GM13977 (cell line): ENCODE measurements at regions not wholly inside any gene's neighbourhood (a gene's known extent, or its start where the extent isn't known, plus 50 kb on each side); places are given as distances from the start of the nearest gene placed in this dataset.

Source experiments
- DNase-seq: peaks from one replicate; pipeline ENCODE4 v3.0.0; 2012; ENCODE audit warnings: low spot score
- in situ Hi-C: fragments of 300-500 bp; cut with MboI; formaldehyde crosslinking; loops from one replicate; pipeline ENCODE4 v1.12.0; 2022; ENCODE audit warnings: low sequenced_read_pairs, low pct_unique_long_range_greater_than_20kb, mixed read lengths, inconsistent platforms; ENCODE audit not compliant: unreplicated experiment
- TF ChIP-seq, protein P1 (sequence below): IDR thresholded peaks from 2 replicates; pipeline ENCODE4 v1.5.1; 2012; ENCODE audit warnings: mild to moderate bottlenecking, control low read depth; ENCODE audit not compliant: insufficient read depth; ENCODE audit errors: extremely low read depth, missing control alignments

DNA sequence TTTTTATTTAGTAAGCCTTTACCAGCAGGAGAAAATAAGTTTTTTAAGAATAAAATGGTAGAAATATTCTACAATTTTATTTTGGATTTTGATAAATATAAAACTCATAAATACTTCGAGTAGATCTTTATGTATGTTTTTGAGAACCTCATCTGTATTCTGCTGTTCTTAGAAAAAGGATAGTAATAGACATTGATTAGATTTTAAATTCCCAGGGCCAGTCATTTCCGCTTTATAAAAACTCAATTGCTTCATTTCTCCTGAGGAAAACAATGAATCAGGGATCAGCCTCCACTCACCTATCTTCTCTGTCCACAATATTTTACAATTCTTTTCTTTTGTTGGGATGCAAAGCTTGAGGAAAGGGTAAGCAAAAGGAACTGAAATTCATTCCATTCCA is 1983.5 kb upstream of the C9orf72 start:
- TF ChIP-seq, protein P1, sequence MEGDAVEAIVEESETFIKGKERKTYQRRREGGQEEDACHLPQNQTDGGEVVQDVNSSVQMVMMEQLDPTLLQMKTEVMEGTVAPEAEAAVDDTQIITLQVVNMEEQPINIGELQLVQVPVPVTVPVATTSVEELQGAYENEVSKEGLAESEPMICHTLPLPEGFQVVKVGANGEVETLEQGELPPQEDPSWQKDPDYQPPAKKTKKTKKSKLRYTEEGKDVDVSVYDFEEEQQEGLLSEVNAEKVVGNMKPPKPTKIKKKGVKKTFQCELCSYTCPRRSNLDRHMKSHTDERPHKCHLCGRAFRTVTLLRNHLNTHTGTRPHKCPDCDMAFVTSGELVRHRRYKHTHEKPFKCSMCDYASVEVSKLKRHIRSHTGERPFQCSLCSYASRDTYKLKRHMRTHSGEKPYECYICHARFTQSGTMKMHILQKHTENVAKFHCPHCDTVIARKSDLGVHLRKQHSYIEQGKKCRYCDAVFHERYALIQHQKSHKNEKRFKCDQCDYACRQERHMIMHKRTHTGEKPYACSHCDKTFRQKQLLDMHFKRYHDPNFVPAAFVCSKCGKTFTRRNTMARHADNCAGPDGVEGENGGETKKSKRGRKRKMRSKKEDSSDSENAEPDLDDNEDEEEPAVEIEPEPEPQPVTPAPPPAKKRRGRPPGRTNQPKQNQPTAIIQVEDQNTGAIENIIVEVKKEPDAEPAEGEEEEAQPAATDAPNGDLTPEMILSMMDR, result no peak
- DNase-seq, result no peak
- in situ Hi-C loops, result no loop called here

DNA sequence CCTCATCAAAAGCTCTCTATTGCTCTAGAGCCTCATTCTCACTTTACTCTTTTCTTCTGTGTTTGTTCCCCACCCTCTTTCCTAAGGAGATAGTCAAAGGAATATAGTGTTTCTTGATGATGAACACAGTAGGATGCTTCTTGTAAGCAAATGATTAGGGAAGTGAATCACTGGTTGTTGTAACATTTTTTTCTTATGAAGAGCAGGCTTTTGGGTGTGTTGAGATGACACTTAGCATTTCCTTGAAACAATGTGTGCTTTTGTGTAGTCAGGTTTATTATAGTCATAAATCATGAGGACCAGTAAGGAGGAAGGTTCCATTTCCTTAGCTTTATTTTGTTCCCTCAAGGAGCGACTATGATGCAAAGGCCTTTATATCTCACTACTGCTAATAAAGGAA is 1991.3 kb upstream of the C9orf72 start:
- in situ Hi-C loops, result no loop called here
- TF ChIP-seq, protein P1, result no peak
- DNase-seq, result no peak

DNA sequence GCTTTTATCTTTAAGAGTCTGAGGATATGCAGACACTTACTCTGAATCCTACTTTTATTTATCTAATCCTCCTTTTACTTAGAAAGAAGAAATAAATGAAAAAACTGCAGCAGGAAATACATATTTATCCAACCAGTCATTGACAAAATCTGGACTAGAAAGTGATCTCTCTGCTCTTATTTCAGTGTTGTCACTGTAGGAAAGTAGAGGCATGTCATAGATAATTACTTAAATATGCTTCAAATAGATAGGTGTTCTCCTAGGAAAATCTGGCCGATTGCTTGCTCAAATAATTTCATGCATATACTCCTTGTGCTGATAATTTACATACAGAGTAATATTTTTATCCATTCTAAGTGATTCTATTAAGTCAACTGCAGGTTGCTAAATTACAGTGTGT is 2001.9 kb upstream of the C9orf72 start:
- DNase-seq, result no peak
- in situ Hi-C loops, result no loop called here
- TF ChIP-seq, protein P1, result no peak

DNA sequence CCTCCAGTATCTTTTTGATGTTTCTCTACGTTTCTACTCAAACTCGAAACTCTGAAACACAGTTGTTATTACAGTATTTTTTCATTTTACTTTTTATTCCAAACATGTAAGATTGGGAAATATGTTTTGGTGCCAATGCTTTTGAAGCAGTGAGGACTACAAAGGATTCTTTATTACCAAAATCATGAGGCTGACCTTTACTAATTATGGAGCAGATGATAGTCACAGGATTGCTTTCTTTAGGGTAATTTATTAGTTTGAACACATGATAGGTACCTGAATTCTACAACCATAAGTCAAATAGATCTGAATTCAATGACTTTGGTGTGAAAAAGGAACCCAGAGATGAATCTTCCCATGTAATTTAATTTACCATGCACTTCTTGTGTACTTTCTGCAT is 2015.1 kb upstream of the C9orf72 start:
- TF ChIP-seq, protein P1, result no peak
- DNase-seq, result no peak
- in situ Hi-C loops, result no loop called here

DNA sequence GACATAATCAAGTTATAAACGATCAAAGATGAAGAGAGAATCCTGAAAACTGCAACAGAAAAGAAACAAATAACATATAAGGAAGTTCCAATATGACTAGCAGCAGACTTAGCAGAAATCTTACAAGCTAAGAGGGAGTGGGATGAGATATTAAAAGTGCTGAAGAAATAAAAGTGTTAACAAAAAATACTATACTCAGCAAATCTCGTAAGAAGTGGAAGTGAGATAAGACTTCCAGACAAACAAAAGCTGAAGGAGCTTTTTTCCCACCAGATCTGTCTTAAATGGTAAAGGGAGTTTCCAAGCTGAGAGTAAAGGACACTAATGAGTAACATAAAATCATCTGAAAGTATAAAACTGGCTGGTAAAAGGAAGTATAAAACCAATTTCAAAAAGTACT is 2036.0 kb upstream of the C9orf72 start:
- in situ Hi-C loops, result no loop called here
- TF ChIP-seq, protein P1, result no peak
- DNase-seq, result no peak

DNA sequence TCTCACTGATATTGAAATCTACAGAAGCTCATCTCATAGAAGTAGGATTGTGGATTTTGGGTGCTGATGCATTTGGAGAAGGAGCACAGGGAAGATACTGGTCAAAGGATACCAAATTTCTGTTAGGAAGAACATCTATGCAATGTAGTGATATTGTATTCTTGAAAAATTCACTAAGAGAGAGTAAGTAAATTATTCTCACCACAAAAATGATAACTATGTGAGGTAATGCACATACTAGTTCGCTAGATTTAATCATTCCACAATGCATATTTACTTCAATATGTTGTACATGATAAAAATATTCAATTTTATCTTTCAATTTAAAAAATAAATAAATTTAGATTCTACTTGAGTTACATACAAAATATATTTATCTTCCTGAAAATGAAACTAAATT is 2040.5 kb upstream of the C9orf72 start:
- TF ChIP-seq, protein P1, result no peak
- no peak for DNase-seq
- in situ Hi-C loops, result no loop called here

DNA sequence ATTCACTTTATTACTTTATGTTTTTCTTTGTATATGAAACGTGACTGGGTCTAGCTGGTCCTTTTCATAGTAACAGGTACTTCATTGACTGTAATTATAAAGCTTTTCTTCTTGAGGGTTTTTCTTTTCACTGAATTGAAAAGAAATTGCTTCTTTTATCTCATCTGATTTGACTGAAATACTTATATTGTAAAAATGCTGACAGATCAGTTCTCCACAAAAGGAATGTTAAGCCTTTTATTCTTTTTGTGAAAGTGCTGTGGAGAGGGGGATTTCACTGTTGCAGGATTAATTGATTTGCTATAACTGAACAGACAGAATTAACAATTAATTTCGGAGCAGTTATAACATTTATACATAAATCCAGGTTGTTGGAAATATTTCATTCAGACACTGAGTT is 2043.6 kb upstream of the C9orf72 start:
- DNase-seq, result no peak
- in situ Hi-C loops, result no loop called here
- TF ChIP-seq, protein P1, result no peak
